Dermis blood vessel endothelial cell (primary cell): ENCODE measurements at regions not wholly inside any gene's neighbourhood (a gene's known extent, or its start where the extent isn't known, plus 50 kb on each side); places are given as distances from the start of the nearest gene placed in this dataset.
A peak's percentile ranks its signal among the peaks of the same experiment; 100 is the strongest.
"Not testable (repeated sequence)": the region's sequence is repeated elsewhere in the genome, so short reads cannot be mapped to it uniquely, and the experiment has no call there.

Source experiments
- DNase-seq: peaks from one replicate; pipeline ENCODE4 v3.0.0; 2010

- DNase-seq: no peak
Measured at GRCh38 chr3:4897765-4898453, 81.3 kb upstream of the BHLHE40 start.

- DNase-seq: no peak
Measured at GRCh38 chr3:4898454-4899313, 80.6 kb upstream of the BHLHE40 start.

GRCh38 chr3:4899710-4900109 is 79.5 kb upstream of the BHLHE40 start:
- no peak for DNase-seq

DNA sequence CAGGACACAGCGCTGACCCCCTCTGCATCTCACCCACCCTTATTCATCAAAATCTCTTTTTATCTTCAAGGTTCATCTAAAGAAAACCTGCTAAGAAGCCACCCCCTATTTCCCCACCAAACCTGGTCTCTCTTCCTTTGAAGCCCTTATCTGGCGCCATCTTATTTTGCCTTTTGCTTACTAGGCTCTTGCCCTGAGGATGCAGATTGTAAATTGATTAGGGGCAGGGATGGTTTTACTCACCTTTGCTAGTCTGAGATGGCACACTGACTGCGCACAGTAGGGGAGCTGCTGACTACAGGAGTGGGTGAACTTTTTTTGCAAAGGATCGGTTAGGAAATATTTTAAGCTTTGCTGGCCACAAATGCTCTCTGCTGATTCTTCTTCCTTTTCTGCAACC is 78.9 kb upstream of the BHLHE40 start:
- DNase-seq: no peak

- peak; percentile 17 for DNase-seq
Measured at GRCh38 chr3:4904811-4905695, 74.2 kb upstream of the BHLHE40 start.

DNA sequence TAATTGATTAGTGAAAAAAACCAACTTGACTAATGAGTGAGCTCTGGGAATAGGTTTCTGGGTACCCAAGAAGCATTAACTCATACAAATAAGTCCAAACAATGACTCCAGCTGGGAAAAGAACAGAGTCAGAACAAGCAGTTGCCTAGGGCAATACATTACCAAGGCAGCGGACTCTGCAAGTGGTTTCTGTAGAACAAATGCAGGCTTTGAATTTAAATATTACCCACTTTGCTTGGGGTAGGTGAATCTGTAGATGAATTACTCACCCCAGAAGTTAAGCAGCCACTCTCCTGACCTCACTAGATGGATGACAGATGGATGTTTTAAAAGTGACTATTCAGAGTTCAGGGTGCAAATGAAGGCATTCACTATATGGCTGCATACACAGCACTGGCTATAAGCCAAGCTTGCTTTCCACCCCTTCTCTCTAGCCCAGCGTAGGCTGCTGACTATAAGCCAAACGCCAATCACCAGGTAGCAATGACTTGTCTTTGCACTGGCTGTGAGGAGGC is 73.1 kb upstream of the BHLHE40 start:
- DNase-seq: no peak

- DNase-seq: no peak
Measured at GRCh38 chr3:4907050-4907449, 72.2 kb upstream of the BHLHE40 start.

GRCh38 chr3:4907643-4908432 is 71.4 kb upstream of the BHLHE40 start:
- DNase-seq: no peak

DNA sequence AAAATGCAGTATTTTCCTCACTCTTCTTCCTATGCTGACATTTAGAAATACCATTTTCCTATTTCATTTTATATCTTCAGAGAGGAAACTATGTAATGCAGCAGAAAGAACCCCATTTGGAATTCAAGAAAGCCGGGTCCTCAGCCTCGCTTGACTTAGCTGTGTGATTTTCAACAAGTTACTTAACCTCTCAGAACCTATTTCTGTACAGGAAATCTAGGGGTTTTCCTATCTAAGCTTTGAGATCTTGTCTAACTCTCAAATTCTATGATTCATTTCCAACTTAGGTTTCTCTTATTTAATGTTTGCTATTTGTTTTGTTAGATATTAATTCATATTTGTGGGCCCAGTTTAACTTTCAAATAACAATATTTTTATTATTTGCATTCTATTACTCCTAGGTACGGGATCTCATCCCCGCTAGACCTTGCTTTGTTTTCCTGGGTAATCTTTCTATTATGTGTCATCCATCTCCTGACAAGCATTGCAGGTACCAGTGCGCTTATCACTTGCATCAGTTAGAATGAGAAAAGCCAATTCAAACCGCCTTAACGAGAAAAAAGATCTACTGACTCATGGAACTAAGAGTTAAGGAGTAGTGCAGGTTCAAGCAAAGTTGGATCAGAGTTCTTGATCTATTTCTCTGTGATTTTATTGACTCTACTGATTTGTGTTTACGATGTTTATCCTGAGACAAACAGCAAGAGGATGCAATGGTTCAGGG is 70.6 kb upstream of the BHLHE40 start:
- DNase-seq: no peak

DNA sequence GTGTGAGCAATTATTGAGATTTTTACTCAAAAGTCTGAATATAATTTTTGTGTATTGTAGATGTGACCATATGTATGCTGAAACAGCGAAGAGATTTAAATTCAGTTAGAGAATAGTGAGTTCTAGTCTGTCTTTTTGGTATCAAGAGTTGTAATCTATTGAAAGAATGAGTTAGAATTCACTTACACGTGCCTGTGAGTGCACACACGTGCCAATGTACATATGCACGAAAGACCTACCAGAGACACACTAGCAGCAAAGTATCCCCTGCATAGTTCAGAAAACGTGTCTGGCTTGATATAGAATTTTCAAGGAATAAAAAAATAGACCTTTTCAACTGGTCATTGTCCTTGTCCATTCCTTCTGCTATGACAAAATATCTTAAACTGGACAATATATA is 64.8 kb upstream of the BHLHE40 start:
- DNase-seq: no peak

- DNase-seq: not testable (repeated sequence)
Measured at GRCh38 chr3:4921589-4921988, 57.6 kb upstream of the BHLHE40 start.

DNA sequence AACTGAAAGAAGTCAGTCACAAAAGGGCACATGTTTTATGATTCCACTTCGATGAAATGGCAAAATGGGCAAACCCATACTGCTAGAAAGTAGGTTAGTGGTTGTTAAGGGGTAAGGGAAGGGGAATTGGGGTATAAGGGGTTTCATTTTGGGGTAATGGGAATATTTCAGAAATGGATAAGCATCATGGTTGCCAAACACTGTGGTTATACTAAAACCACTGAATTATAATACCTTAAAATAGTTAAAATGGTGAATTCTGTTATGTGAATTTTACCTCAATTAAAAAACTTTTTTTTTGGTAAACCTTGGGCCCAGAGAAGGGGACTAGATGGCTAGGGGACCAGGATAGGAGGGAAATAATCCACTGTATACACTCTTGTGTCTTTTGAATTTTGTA is 52.3 kb upstream of the BHLHE40 start:
- DNase-seq: no peak

DNA sequence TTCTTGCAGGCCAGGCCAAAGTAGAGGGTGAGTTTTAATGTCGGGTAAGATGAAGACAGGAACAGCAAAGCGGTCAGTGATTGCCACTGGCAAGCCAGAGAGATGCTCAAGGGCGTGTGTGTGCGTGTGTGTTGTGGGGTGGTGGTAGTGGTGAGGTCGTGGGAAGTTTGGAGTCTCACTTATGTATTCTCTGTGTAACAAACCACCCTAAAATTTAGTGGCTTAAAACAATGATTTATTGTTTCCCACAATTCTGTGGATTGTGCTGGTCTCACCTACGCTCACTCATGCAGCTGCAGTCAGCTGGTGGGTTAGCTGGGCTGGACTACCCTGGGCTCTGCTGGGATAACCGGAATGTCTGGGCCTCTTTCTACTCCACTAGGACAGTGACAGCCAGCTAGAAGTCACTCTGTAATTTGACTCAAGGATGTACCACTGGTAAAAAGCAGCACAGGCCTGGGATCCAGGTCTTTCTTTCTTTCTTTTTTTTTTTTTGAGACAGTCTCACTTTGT is 50.9 kb upstream of the BHLHE40 start:
- no peak for DNase-seq
